ENCODE measurements at regions not wholly inside any gene's neighbourhood (a gene's known extent, or its start where the extent isn't known, plus 50 kb on each side); places are given as distances from the start of the nearest gene placed in this dataset.

DNA sequence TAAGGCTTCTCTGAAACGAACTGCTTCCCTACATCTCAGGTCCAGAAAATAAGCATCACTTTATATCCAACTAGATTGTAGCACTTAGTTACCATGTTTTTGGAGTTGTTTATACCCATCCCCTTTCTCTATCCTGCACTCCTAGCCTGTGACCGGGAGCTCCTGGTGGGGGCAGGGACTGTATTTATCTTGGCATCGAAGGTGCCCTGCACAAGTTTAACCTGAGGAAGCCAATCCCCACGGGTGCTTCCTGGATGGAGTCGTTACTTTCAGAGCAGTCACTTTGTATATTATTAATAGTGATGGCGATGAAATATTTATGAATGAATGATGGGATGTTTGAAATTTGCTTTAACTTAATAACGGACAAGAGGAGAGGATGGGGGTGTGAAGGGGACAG lies 73.9 kb downstream of the KLHDC7A start:
- peaks cover 30% of the 10 kb centered on the region for H3K27me3 Mint-ChIP-seq (ENCODE audit: insufficient read depth, low read depth, poor library complexity)
- H3K36me3 Mint-ChIP-seq (ENCODE audit: low read depth), result no peaks in the 10 kb centered on the region
- H3K9me2 ChIP-seq (ENCODE audit: insufficient read depth), result no peaks in the 10 kb centered on the region
- H3K9me3 Mint-ChIP-seq, result no peaks in the 10 kb centered on the region; the same call in 2 of the 3 replicates
- H3F3A ChIP-seq (replicated peaks; ENCODE audit: low read depth), result no peaks in the 10 kb centered on the region; the same call in 1 of the 2 replicates
- ATAC-seq (no peak), DNase-seq (ENCODE audit: low spot score) (no peak)
- H4K20me1 ChIP-seq (replicated peaks; ENCODE audit: insufficient read depth), result no peaks in the 10 kb centered on the region
- H3K27ac ChIP-seq (ENCODE audit: low read depth), result no peak overlapping the region
- H3K36me3 ChIP-seq (ENCODE audit: insufficient read depth), result no peaks in the 10 kb centered on the region
- H3K27ac Mint-ChIP-seq, result no peak overlapping the region
- H3K79me2 ChIP-seq (replicated peaks; ENCODE audit: insufficient read depth), result no peaks in the 10 kb centered on the region
- no peak overlapping the region for H3K4me3 ChIP-seq
- no peak overlapping the region for H2AFZ ChIP-seq
- peaks cover 17% of the 10 kb centered on the region for H3K4me1 ChIP-seq (ENCODE audit: insufficient read depth)
- H3K4me1 Mint-ChIP-seq, result peaks cover 25% of the 10 kb centered on the region
- TF ChIP-seq JUNB (IDR thresholded peaks at IDR 0.05; ENCODE audit: unreplicated experiment) (no peak), POLR2AphosphoS5 (IDR thresholded peaks at IDR 0.05; ENCODE audit: low read depth) (no peak)
- TF ChIP-seq, protein P1, sequence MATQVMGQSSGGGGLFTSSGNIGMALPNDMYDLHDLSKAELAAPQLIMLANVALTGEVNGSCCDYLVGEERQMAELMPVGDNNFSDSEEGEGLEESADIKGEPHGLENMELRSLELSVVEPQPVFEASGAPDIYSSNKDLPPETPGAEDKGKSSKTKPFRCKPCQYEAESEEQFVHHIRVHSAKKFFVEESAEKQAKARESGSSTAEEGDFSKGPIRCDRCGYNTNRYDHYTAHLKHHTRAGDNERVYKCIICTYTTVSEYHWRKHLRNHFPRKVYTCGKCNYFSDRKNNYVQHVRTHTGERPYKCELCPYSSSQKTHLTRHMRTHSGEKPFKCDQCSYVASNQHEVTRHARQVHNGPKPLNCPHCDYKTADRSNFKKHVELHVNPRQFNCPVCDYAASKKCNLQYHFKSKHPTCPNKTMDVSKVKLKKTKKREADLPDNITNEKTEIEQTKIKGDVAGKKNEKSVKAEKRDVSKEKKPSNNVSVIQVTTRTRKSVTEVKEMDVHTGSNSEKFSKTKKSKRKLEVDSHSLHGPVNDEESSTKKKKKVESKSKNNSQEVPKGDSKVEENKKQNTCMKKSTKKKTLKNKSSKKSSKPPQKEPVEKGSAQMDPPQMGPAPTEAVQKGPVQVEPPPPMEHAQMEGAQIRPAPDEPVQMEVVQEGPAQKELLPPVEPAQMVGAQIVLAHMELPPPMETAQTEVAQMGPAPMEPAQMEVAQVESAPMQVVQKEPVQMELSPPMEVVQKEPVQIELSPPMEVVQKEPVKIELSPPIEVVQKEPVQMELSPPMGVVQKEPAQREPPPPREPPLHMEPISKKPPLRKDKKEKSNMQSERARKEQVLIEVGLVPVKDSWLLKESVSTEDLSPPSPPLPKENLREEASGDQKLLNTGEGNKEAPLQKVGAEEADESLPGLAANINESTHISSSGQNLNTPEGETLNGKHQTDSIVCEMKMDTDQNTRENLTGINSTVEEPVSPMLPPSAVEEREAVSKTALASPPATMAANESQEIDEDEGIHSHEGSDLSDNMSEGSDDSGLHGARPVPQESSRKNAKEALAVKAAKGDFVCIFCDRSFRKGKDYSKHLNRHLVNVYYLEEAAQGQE (IDR thresholded peaks at IDR 0.05; ENCODE audit: unreplicated experiment), result no peak
- TF ChIP-seq, protein P2, sequence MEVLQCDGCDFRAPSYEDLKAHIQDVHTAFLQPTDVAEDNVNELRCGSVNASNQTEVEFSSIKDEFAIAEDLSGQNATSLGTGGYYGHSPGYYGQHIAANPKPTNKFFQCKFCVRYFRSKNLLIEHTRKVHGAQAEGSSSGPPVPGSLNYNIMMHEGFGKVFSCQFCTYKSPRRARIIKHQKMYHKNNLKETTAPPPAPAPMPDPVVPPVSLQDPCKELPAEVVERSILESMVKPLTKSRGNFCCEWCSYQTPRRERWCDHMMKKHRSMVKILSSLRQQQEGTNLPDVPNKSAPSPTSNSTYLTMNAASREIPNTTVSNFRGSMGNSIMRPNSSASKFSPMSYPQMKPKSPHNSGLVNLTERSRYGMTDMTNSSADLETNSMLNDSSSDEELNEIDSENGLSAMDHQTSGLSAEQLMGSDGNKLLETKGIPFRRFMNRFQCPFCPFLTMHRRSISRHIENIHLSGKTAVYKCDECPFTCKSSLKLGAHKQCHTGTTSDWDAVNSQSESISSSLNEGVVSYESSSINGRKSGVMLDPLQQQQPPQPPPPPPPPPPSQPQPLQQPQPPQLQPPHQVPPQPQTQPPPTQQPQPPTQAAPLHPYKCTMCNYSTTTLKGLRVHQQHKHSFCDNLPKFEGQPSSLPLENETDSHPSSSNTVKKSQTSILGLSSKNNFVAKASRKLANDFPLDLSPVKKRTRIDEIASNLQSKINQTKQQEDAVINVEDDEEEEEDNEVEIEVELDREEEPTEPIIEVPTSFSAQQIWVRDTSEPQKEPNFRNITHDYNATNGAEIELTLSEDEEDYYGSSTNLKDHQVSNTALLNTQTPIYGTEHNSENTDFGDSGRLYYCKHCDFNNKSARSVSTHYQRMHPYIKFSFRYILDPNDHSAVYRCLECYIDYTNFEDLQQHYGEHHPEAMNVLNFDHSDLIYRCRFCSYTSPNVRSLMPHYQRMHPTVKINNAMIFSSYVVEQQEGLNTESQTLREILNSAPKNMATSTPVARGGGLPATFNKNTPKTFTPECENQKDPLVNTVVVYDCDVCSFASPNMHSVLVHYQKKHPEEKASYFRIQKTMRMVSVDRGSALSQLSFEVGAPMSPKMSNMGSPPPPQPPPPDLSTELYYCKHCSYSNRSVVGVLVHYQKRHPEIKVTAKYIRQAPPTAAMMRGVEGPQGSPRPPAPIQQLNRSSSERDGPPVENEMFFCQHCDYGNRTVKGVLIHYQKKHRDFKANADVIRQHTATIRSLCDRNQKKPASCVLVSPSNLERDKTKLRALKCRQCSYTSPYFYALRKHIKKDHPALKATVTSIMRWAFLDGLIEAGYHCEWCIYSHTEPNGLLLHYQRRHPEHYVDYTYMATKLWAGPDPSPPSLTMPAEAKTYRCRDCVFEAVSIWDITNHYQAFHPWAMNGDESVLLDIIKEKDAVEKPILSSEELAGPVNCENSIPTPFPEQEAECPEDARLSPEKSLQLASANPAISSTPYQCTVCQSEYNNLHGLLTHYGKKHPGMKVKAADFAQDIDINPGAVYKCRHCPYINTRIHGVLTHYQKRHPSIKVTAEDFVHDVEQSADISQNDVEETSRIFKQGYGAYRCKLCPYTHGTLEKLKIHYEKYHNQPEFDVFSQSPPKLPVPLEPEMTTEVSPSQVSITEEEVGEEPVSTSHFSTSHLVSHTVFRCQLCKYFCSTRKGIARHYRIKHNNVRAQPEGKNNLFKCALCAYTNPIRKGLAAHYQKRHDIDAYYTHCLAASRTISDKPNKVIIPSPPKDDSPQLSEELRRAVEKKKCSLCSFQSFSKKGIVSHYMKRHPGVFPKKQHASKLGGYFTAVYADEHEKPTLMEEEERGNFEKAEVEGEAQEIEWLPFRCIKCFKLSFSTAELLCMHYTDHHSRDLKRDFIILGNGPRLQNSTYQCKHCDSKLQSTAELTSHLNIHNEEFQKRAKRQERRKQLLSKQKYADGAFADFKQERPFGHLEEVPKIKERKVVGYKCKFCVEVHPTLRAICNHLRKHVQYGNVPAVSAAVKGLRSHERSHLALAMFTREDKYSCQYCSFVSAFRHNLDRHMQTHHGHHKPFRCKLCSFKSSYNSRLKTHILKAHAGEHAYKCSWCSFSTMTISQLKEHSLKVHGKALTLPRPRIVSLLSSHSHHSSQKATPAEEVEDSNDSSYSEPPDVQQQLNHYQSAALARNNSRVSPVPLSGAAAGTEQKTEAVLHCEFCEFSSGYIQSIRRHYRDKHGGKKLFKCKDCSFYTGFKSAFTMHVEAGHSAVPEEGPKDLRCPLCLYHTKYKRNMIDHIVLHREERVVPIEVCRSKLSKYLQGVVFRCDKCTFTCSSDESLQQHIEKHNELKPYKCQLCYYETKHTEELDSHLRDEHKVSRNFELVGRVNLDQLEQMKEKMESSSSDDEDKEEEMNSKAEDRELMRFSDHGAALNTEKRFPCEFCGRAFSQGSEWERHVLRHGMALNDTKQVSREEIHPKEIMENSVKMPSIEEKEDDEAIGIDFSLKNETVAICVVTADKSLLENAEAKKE (CRISPR knock-in tag; IDR thresholded peaks at IDR 0.05), result no peak
- H3K4me3 Mint-ChIP-seq, result no peak overlapping the region
- no peak overlapping the region for H3K4me2 ChIP-seq
- peaks cover 6% of the 10 kb centered on the region for H3K27me3 ChIP-seq (ENCODE audit: insufficient read depth)
